A549 (cell line): ENCODE measurements at regions not wholly inside any gene's neighbourhood (a gene's known extent, or its start where the extent isn't known, plus 50 kb on each side); places are given as distances from the start of the nearest gene placed in this dataset.

Source experiments
- ATAC-seq, 2 experiments: fragments of 200-7000 bp in 1 of 2; fragments of >200 bp in 1 of 2; cut with Nextera tagmentation in 1 of 2; cut with Tn5 transposase in 1 of 2; 3 replicates each; pipeline versions ENCODE4 v1.8.0 to v1.9.1; 2018 to 2020; ENCODE audit warnings: mild to moderate bottlenecking in 1 of 2, moderate library complexity in 1 of 2
- CTCF ChIA-PET: fragments of 300-600 bp; sonication (Branson Sonifier 250); formaldehyde crosslinking; extraction: SDS; loops from one replicate; lab custom pipeline; 2021; ENCODE audit warnings: antibody characterized with exemption, inconsistent platforms; lab: Yijun Ruan, JAX
- POLR2A ChIA-PET: fragments of 350-600 bp; formaldehyde crosslinking; extraction: SDS; loops from one replicate; lab custom pipeline; 2021; ENCODE audit warnings: antibody characterized with exemption, inconsistent platforms; lab: Yijun Ruan, JAX
- DNase-seq, 2 experiments: peaks; one replicate each; pipeline versions ENCODE4 v3.0.0 to v3.0.0-alpha.2; 2011 to 2016; ENCODE audit warnings: low read depth in 1 of 2, low spot score in 1 of 2
- FAIRE-seq: peaks from 2 replicates; lab custom pipeline; 2011; peaks lifted over from hg19 to GRCh38; lab: Jason Lieb, UNC
- H3K27ac ChIP-seq, 2 experiments: fragments of >200 bp; sonication (Bioruptor Twin); formaldehyde crosslinking; 3 replicates each; pipeline ENCODE4 v1.5.1; 2016 to 2017
- H3K4me1 ChIP-seq: fragments of >200 bp; sonication (Bioruptor Twin); formaldehyde crosslinking; 3 replicates; pipeline ENCODE4 v1.6.1; 2016
- H3K4me2 ChIP-seq: fragments of >200 bp; sonication (Bioruptor Twin); formaldehyde crosslinking; 3 replicates; pipeline ENCODE4 v1.6.1; 2016
- H3K4me3 ChIP-seq: fragments of >200 bp; sonication (Bioruptor Twin); formaldehyde crosslinking; 3 replicates; pipeline ENCODE4 v1.5.1; 2016
- H3K9me3 ChIP-seq: fragments of >200 bp; sonication (Bioruptor Twin); formaldehyde crosslinking; 3 replicates; pipeline ENCODE4 v1.6.1; 2016
- BHLHE40 ChIP-seq: IDR thresholded peaks from 2 replicates; pipeline ENCODE4 v1.6.1; 2012; ENCODE audit warnings: low read depth, low read length, inconsistent platforms
- CBX8 ChIP-seq: fragments of 200-600 bp; sonication (generic); IDR thresholded peaks from 2 replicates; pipeline ENCODE4 v1.6.1; 2016
- CEBPB ChIP-seq, 2 experiments: fragments of >200 bp in 1 of 2; sonication (Bioruptor Twin) in 1 of 2; formaldehyde crosslinking in 1 of 2; IDR thresholded peaks; 2 replicates each; pipeline ENCODE4 v1.6.1; 2012 to 2016
- EHMT2 ChIP-seq: fragments of 200-600 bp; sonication (generic); IDR thresholded peaks from 2 replicates; pipeline ENCODE4 v1.6.1; 2016; ENCODE audit warnings: antibody characterized with exemption, low read depth, mild to moderate bottlenecking, moderate library complexity
- EP300 ChIP-seq, 2 experiments: fragments of >200 bp; sonication (Bioruptor Twin); formaldehyde crosslinking; IDR thresholded peaks; 2 replicates in 1 of 2; 3 replicates in 1 of 2; pipeline ENCODE4 v1.6.1; 2016 to 2017
- ESRRA ChIP-seq: fragments of 150-350 bp; IDR thresholded peaks from 2 replicates; pipeline ENCODE4 v1.6.1; 2014; ENCODE audit warnings: mild to moderate bottlenecking, low read length, borderline replicate concordance
- FOSB ChIP-seq: fragments of 250-450 bp; sonication (Bioruptor Pico); IDR thresholded peaks from 2 replicates; pipeline ENCODE4 v1.5.0; 2020; ENCODE audit warnings: mild to moderate bottlenecking, moderate library complexity
- FOSL2 ChIP-seq, 2 experiments: fragments of 450-650 bp in 1 of 2; fragments of >200 bp in 1 of 2; sonication (Bioruptor Twin) in 1 of 2; formaldehyde crosslinking; IDR thresholded peaks; 2 replicates each; pipeline versions ENCODE4 v1.5.0 to v1.6.1; 2016 to 2020; ENCODE audit warnings: mild to moderate bottlenecking in 1 of 2, moderate library complexity in 1 of 2
- FOXS1 ChIP-seq: fragments of 250-450 bp; sonication (Bioruptor Pico); IDR thresholded peaks from 2 replicates; pipeline ENCODE4 v1.5.0; 2020; ENCODE audit warnings: mild to moderate bottlenecking, moderate library complexity
- HOXA7 ChIP-seq: fragments of 250-450 bp; sonication (Bioruptor Pico); IDR thresholded peaks from 2 replicates; pipeline ENCODE4 v1.5.0; 2020; ENCODE audit warnings: mild to moderate bottlenecking, moderate library complexity
- JUN ChIP-seq, 2 experiments: fragments of >200 bp; sonication (Bioruptor Twin); formaldehyde crosslinking; IDR thresholded peaks; 2 replicates in 1 of 2; 3 replicates in 1 of 2; pipeline ENCODE4 v1.6.1; 2016 to 2017
- MYC ChIP-seq: IDR thresholded peaks from 2 replicates; pipeline ENCODE4 v1.6.1; 2012; ENCODE audit warnings: mild to moderate bottlenecking, inconsistent platforms, low read length, improper control_type of control experiment, borderline replicate concordance
- NPAS2 ChIP-seq: fragments of 250-450 bp; sonication (Bioruptor Pico); IDR thresholded peaks from 2 replicates; pipeline ENCODE4 v1.8.0; 2022; ENCODE audit warnings: mild to moderate bottlenecking, moderate library complexity, borderline replicate concordance
- PHF8 ChIP-seq: fragments of 200-600 bp; sonication (generic); IDR thresholded peaks from 2 replicates; pipeline ENCODE4 v1.6.1; 2016; ENCODE audit warnings: low read depth, mild to moderate bottlenecking, antibody characterized with exemption, moderate library complexity, borderline replicate concordance
- POLR2A ChIP-seq: IDR thresholded peaks from 2 replicates; pipeline ENCODE4 v1.6.1; 2012; ENCODE audit warnings: mild to moderate bottlenecking, low read length
- POLR2AphosphoS2 ChIP-seq: conservative IDR thresholded peaks from 2 replicates; pipeline ENCODE4 v1.6.1; 2012; ENCODE audit warnings: low read length, improper control_type of control experiment, inconsistent platforms
- RAD21 ChIP-seq, 2 experiments: fragments of >200 bp in 1 of 2; sonication (Bioruptor Twin) in 1 of 2; formaldehyde crosslinking in 1 of 2; IDR thresholded peaks in 1 of 2; conservative IDR thresholded peaks in 1 of 2; 2 replicates in 1 of 2; 3 replicates in 1 of 2; pipeline ENCODE4 v1.6.1; 2012 to 2018; ENCODE audit warnings: inconsistent platforms in 1 of 2
- SREBF2 ChIP-seq: fragments of 450-650 bp; IDR thresholded peaks from 2 replicates; pipeline ENCODE4 v1.6.1; 2014; ENCODE audit warnings: mild to moderate bottlenecking, moderate library complexity
- TFCP2L1 ChIP-seq: fragments of 250-450 bp; sonication (Bioruptor Pico); IDR thresholded peaks from 2 replicates; pipeline ENCODE4 v1.5.0; 2021; ENCODE audit warnings: mild to moderate bottlenecking
- ZC3H11A ChIP-seq: fragments of 450-650 bp; IDR thresholded peaks from 2 replicates; pipeline ENCODE4 v1.6.1; 2014; ENCODE audit warnings: antibody characterized with exemption, mild to moderate bottlenecking
- WGBS: methylation state at CpG from one replicate; pipeline ENCODE4 v1.1.6; 2017; ENCODE audit errors: missing lambda C conversion rate; 5-methylcytosine and 5-hydroxymethylcytosine counted together
- TF ChIP-seq, protein P1 (sequence below): fragments of 450-650 bp; IDR thresholded peaks from 2 replicates; pipeline ENCODE4 v1.6.1; 2014; ENCODE audit warnings: antibody characterized with exemption
- TF ChIP-seq, protein P2 (sequence below): fragments of >200 bp; sonication (Bioruptor Twin); formaldehyde crosslinking; IDR thresholded peaks from 3 replicates; pipeline ENCODE4 v1.5.1; 2016

DNA sequence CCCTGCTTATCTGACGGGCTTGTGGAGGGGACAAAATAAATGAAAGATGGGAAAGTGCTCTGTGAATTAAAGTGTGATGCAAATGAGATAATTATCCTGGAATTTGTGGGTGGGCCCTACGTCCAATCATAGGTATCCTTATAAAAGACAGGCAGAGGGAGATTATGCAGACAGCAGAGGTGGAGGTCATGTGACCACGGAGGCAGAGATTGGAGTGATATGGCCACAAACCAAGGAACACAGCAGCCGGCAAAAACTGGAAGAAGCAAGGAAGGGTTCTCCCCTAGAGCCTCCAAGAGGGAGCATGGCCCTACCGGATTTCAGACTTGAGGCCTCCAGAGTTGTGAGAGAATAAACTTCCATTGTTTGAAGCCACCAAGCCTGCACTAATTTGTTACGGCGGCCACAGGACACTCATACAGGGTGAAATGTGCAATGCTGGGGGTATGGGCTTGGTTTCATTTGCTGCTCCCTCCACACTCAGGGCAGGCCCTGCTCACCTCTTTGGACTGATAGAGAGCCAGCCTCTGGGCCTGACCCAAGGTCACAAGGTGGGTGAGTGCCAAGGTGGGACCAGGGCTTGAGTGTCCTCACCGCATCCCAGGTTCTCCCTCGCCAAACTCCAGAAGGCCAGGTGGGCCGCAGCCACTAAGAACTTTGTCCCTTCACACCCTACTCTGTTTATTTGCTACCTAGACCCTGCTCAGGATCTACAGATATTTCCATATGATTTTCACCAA is 149.6 kb upstream of the TNRC6C start:
- DNase-seq, result no peak
- ChIA-PET POLR2A (no interaction called here), CTCF (interaction anchor here (0.7 kb wide), 1 partner anchor 211 kb away, joined by 3 read pairs; no protein-coding TSS in a partner anchor)
- Histone ChIP-seq H3K4me2 (no peak overlapping the region), H3K4me1 (peaks cover 5% of the 10 kb centered on the region; the same call in 1 of the 3 replicates), H3K4me3 (no peak overlapping the region), H3K27ac (no peak overlapping the region), H3K9me3 (no peaks in the 10 kb centered on the region)
- no peak for FAIRE-seq
- no peak for ATAC-seq
- 55% methylated on average over 10 of the region's 10 CpGs for WGBS
- TF ChIP-seq HOXA7 (no peak), BHLHE40 (no peak), CEBPB (IDR thresholded peaks at IDR 0.05) (no peak), EHMT2 (no peak), ESRRA (no peak), TFCP2L1 (CRISPR knock-in tag) (no peak), CBX8 (no peak), MYC (no peak), FOXS1 (CRISPR knock-in tag) (no peak)
- TF ChIP-seq, protein P1, sequence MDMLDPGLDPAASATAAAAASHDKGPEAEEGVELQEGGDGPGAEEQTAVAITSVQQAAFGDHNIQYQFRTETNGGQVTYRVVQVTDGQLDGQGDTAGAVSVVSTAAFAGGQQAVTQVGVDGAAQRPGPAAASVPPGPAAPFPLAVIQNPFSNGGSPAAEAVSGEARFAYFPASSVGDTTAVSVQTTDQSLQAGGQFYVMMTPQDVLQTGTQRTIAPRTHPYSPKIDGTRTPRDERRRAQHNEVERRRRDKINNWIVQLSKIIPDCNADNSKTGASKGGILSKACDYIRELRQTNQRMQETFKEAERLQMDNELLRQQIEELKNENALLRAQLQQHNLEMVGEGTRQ, result no peak

DNA sequence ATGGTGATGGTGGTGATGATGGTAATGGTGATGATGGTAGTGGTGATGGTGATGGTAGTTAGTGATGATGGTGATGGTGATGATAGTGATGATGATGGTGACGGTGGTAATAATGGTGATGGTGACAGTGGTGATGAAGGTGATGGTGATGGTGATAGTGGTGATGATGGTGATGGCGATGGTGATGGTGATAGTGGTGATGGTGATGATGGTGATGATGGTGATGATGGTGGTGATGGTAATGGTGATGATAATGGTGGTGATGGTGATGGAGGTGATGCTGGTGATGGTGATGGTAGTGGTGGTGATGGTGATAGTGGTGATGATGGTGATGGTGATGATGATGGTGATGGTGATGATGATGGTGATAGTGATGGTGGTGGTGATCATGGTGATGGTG is 148.7 kb upstream of the TNRC6C start:
- Histone ChIP-seq H3K27ac (no peak overlapping the region), H3K9me3 (no peaks in the 10 kb centered on the region), H3K4me2 (no peak overlapping the region), H3K4me3 (no peak overlapping the region), H3K4me1 (peaks cover 5% of the 10 kb centered on the region; the same call in 1 of the 3 replicates)
- DNase-seq (no peak), FAIRE-seq (peak; percentile 18), ATAC-seq (no peak)
- POLR2A ChIA-PET, result no interaction called here
- CTCF ChIA-PET, result interaction anchor here (0.9 kb wide), 1 partner anchor 69 kb away, joined by 3 read pairs; no protein-coding TSS in a partner anchor
- no peak for TF ChIP-seq FOSB (CRISPR knock-in tag)
- TF ChIP-seq SREBF2, result no peak
- TF ChIP-seq, protein P1, result no peak
- no peak for TF ChIP-seq ZC3H11A
- no peak for TF ChIP-seq POLR2A
- TF ChIP-seq POLR2AphosphoS2, result no peak
- no peak for TF ChIP-seq EP300 (IDR thresholded peaks at IDR 0.05)
- TF ChIP-seq PHF8, result no peak
- no peak for TF ChIP-seq FOXS1 (CRISPR knock-in tag)
- TF ChIP-seq RAD21 (conservative IDR thresholded peaks at IDR 0.05 in 1 of 2, IDR thresholded peaks at IDR 0.05 in 1 of 2), result no peak
- TF ChIP-seq JUN (IDR thresholded peaks at IDR 0.05), result no peak
- no peak for TF ChIP-seq TFCP2L1 (CRISPR knock-in tag)
- TF ChIP-seq NPAS2, result no peak
- WGBS, result 44% methylated on average over 2 of the region's 2 CpGs

DNA sequence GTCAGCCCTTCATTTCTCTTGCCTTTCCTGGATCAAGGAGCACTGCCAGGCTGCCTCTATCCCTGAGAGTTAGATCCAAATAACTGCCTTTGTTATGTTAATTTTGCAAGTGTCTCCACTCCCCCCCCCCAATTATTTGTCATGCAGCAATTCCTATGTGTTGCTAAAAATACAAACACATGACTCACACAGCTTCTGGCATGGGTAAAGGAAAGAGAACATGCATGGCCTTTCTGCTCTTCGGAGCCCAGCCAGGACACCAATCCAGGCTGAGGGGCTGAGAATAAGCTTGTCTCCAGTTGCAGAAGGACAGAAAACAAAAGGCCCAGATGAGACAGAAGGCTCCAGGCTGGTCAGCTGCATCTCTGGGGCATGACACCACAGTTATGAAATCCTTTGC is 148.0 kb upstream of the TNRC6C start:
- Histone ChIP-seq H3K4me1 (peaks cover 5% of the 10 kb centered on the region; the same call in 1 of the 3 replicates), H3K9me3 (no peaks in the 10 kb centered on the region)
- 33% methylated on average over 1 of the region's 1 CpG for WGBS
- POLR2A ChIA-PET, result no interaction called here
- CTCF ChIA-PET, result interaction anchor here (0.6 to 0.9 kb wide), 3 partner anchors 69 to 268 kb away, joined by 3 read pairs; no protein-coding TSS in a partner anchor
- DNase-seq, result no peak
- ATAC-seq, result peak; percentile 6 to 34; a peak in 2 of 6 replicates
- TF ChIP-seq, protein P2, sequence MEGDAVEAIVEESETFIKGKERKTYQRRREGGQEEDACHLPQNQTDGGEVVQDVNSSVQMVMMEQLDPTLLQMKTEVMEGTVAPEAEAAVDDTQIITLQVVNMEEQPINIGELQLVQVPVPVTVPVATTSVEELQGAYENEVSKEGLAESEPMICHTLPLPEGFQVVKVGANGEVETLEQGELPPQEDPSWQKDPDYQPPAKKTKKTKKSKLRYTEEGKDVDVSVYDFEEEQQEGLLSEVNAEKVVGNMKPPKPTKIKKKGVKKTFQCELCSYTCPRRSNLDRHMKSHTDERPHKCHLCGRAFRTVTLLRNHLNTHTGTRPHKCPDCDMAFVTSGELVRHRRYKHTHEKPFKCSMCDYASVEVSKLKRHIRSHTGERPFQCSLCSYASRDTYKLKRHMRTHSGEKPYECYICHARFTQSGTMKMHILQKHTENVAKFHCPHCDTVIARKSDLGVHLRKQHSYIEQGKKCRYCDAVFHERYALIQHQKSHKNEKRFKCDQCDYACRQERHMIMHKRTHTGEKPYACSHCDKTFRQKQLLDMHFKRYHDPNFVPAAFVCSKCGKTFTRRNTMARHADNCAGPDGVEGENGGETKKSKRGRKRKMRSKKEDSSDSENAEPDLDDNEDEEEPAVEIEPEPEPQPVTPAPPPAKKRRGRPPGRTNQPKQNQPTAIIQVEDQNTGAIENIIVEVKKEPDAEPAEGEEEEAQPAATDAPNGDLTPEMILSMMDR, result no peak
- no peak for TF ChIP-seq FOSB (CRISPR knock-in tag)
- no peak for TF ChIP-seq POLR2A
- TF ChIP-seq EP300 (IDR thresholded peaks at IDR 0.05), result no peak
- no peak for TF ChIP-seq FOSL2 (IDR thresholded peaks at IDR 0.05)
- no peak for TF ChIP-seq FOSL2 (CRISPR knock-in tag; IDR thresholded peaks at IDR 0.05)
- no peak for TF ChIP-seq RAD21 (conservative IDR thresholded peaks at IDR 0.05 in 1 of 2, IDR thresholded peaks at IDR 0.05 in 1 of 2)
- TF ChIP-seq, all 56 proteins: peak for 0
- Histone ChIP-seq H3K27ac (no peak overlapping the region), H3K4me2 (no peak overlapping the region), H3K4me3 (no peak overlapping the region)
- no peak for FAIRE-seq
